Fibroblast of gingiva (primary cell): ENCODE measurements at regions not wholly inside any gene's neighbourhood (a gene's known extent, or its start where the extent isn't known, plus 50 kb on each side); places are given as distances from the start of the nearest gene placed in this dataset.

Experiments used
- DNase-seq: peaks from one replicate; pipeline ENCODE4 v3.0.0-alpha.2; 2011; ENCODE audit warnings: low read depth

GRCh38 chr10:128713471-128713870 lies 587.2 kb upstream of the MKI67 start:
- no peak for DNase-seq

DNA sequence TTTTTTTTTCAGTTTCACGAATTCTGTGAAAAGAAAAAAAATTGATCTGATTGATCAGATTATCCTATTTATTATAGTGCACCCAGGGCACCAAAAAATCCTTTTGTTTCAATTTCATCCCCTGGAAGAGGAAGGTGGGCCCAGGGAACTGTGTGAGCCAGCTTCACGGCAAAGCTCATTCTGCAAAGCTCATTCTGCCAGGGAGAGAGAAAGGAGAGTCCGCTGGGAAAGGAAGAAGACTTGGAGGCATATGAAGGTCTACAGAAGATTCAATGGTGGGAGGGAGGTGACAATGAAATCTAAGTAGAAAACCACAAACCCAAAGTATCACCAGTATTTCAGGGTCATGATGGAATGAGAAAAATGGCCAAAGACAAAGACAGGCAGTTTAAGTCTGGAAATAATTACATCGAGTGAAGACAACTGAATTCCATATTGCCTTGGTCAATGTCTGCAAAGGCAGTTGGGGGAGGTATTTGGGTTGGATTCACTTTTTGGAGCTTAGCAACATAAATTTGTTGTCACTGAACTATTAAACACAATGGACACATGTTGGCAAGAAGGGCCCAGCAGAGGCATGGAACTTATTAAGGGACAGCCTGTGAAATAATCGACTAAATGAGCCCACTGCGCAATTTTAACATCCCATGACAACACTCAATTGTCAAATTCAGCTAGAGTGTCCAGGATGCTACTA lies 587.8 kb upstream of the MKI67 start:
- DNase-seq = no peak

DNA sequence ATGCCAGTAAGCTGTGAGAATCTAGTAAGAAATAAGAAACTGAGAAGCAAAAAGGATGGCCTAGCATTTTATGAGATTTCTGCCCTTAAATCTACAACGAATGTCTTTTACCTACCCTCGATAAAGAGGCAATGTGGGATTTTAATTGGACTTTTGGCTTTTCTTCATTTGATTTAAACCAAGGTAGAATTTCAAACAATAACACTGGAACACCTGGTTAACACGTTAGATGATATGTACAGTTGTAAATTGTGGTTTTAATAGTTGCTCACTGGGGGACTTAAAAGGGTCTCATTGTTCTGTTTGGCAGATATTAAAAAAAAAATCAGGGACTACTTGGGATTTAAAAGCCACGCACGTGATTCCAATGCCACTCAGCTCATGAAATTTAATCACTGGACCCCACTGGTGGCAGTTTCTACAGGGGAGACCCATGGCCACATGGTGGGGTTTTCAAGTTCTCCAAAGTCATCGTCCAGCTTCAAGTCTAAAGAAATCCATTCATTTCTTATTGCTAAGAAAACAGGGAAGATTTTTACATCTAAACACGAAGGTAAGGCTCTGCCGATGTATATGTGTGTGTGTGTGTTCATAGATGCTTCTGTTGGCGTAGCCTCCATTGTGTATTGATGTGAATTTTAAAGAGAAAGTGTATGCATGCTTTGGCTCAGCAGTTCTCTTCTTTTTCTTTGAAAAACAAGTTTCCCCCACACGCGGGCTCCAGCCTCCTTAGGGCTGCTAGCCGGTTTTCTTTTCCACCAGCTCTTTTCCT lies 588.6 kb upstream of the MKI67 start:
- no peak for DNase-seq

- no peak for DNase-seq
These were observed 590.0 kb upstream of the MKI67 start for GRCh38 chr10:128716181-128716580.

- no peak for DNase-seq
These were observed 595.8 kb upstream of the MKI67 start for GRCh38 chr10:128721963-128722445.

DNA sequence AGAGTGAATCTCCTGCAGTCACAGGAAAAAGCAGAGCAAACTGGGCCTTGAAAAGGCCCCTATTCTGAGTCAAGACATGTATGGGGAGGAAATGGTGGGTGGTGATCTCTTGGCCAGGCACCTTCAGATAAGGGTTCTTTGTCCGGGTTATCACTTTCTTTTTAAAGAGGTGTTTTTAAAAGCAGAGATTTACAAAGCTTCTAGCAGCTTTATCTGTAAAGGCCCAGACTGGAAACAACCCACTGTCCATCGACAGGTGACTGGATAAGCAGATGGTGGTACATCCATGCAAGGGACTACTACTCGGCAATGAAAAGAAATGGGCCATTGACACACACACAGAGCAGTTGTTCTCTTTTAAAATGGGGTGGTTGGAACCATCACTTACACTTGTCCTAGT lies 596.7 kb upstream of the MKI67 start:
- DNase-seq = no peak

- DNase-seq = no peak
These were observed 597.5 kb upstream of the MKI67 start for GRCh38 chr10:128723631-128724205.

DNA sequence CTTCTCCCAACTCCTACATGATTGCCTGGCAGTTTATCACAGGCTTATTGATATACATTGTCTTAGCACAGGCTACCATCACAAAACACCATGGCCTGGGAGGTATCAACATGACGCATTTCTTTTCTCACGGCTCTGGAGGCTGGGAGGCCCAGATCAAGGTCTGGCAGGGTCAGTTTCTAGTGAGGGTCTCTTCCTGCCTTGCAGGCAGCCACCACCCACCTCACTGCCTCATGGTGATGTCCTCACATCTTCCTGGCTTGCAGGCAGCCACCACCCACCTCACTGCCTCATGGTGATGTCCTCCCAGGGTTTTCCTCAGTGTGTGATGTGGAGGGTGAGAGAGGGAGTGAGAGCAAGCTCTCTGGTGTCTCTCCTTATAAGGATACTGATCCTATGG lies 599.3 kb upstream of the MKI67 start:
- DNase-seq = no peak

GRCh38 chr10:128727114-128727513 lies 600.9 kb upstream of the MKI67 start:
- DNase-seq = no peak

GRCh38 chr10:128729910-128730420 lies 603.7 kb upstream of the MKI67 start:
- no peak for DNase-seq

- no peak for DNase-seq
These were observed 604.7 kb upstream of the MKI67 start for GRCh38 chr10:128730922-128731321.

- no peak for DNase-seq
These were observed 607.9 kb upstream of the MKI67 start for GRCh38 chr10:128734161-128734560.

DNA sequence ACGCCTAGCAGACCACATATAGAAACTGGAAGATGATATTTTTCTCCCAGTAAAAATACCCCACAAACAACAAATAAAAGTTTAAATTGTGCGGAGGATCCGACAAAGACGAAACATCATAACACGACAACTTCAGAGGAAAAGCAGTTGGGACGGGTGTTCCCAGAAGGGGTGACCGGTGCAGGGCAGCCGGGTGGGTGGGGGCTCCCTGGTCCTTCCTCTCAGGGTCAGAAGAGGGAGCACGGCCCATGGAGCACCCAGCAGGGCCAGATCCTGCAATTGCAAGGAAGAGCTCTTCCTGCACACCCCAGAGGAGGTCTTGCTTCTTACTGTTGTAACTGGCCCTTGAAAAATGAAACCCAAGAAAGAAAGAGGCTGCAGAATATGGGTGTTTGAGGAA lies 608.5 kb upstream of the MKI67 start:
- DNase-seq = no peak

DNA sequence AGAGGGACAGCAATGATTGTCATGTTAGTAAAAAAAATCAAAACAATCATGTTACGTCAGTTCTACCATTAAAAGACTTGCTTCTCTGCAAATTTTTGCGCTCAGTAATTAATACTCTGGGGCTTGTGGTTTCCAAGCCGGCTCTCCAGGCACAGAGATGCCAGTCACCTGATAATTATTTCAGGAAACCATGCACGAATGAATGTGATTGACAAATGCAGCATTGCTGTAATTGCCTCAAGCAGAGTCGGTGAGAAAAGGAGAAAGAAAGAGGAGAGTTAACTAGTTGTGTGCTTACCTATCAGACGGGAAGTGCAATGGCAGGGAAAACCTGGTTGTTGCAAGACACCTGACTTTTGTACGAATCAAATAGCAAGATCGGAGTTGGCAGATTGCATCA lies 609.8 kb upstream of the MKI67 start:
- no peak for DNase-seq

DNA sequence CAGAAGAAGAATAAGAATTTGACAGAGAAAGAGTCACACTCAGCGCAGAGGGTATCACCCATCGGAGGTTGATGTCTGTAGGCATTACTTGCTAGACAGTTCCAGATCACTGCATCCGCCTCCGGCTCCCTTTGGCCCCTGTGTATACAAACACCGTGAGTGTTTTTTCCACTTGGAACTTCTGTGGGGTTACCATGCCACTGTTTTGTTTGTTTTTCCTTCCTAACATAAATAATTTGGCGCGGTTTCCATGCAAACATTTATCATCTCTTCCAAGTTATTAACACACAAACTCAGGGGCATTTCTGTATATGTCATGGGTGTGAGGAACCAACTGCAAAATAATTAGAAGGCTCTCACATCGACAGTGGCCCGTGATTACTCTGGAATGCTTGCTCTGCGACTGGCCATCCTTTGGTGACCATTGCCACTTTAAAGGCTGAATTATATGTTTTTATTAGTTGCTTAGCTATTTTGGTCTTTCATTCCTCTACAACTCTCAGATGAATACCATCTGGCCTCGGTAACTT lies 612.2 kb upstream of the MKI67 start:
- DNase-seq = no peak

- DNase-seq = no peak
These were observed 613.7 kb upstream of the MKI67 start for GRCh38 chr10:128739930-128740329.

DNA sequence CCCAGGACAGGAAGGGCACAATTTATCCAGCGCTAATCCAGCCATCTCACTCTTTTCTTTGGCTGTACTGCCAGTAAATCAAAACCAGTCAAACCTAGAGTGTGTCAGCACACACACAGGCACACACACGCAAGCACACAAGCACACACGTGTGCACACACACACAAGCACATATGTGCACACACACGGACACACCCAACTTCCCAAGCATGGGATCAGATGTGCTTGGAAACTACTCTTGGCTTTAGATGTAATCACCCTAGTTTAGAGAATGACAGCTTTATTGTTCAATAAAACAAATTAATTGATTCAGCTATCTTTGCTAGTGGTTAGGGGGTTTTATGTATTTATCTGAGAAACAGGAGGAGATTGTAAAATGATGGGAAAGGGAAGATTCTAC lies 615.0 kb upstream of the MKI67 start:
- no peak for DNase-seq

GRCh38 chr10:128741680-128742079 lies 615.5 kb upstream of the MKI67 start:
- no peak for DNase-seq

GRCh38 chr10:128744092-128744491 lies 617.9 kb upstream of the MKI67 start:
- no peak for DNase-seq

- DNase-seq = no peak
These were observed 618.6 kb upstream of the MKI67 start for GRCh38 chr10:128744811-128745305.

DNA sequence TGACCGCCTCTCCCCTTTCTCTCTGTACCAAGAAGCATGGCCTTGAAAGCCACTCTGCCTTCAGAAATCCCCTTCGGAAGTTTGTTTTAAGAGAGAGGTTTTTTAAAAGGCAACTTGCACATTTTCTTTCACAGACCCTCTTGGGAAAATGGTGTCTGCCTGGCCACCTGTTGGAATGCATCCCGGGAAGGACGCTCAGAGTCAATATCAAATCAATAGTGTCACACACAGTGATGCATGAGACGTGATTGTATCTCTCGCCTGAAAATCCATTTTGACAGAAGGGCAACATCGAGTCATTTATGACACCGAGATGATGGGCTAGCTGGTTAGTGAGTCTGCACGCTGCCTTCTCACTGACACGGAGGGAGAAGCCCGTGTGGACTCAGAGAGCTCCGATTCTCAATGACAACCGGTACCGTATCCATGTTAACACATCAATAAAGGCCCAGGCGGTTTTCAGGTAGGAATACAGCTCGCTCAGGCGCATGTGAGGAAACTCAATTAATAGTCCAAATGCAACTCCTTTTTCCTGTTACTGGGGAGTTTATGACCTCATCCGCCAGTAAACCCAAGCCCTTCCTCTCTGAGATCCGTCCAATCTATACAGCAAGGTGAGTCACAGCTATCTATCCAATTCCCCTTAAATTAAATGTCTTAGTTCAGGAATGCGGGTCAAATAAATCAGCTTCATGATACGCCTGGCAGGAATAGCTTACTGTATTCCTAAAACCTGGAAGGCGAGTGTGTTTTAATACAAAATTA lies 621.5 kb upstream of the MKI67 start:
- no peak for DNase-seq

GRCh38 chr10:128751284-128751683 lies 625.1 kb upstream of the MKI67 start:
- no peak for DNase-seq
